H1 (cell line): ENCODE measurements at regions not wholly inside any gene's neighbourhood (a gene's known extent, or its start where the extent isn't known, plus 50 kb on each side); places are given as distances from the start of the nearest gene placed in this dataset.

Source experiments
- CBX8 ChIP-seq: fragments of 300-800, 300-1000 bp; sonication (generic); IDR thresholded peaks from 2 replicates; pipeline ENCODE4 v1.7.1; 2016; ENCODE audit warnings: low read depth, low read length, borderline replicate concordance
- CEBPB ChIP-seq: IDR thresholded peaks from 2 replicates; pipeline ENCODE4 v1.6.1; 2012; ENCODE audit warnings: low read depth, low read length
- CHD1 ChIP-seq: IDR thresholded peaks from 2 replicates; pipeline ENCODE4 v1.6.1; 2012; ENCODE audit warnings: low read depth, low read length, improper control_type of control experiment
- EP300 ChIP-seq, 2 experiments: IDR thresholded peaks; 1 replicate in 1 of 2; 2 replicates in 1 of 2; pipeline ENCODE4 v1.6.1; 2011 to 2012; ENCODE audit warnings: low read depth in 2 of 2, low read length in 2 of 2, mild to moderate bottlenecking in 2 of 2, borderline replicate concordance in 1 of 2, inconsistent platforms in 1 of 2, moderate library complexity in 1 of 2
- GABPA ChIP-seq: IDR thresholded peaks from 2 replicates; pipeline ENCODE4 v1.6.1; 2011; ENCODE audit warnings: mild to moderate bottlenecking, low read length, moderate library complexity, borderline replicate concordance; ENCODE audit not compliant: insufficient read depth
- KDM1A ChIP-seq: fragments of 200-600, 300-600 bp; sonication (generic); IDR thresholded peaks from 2 replicates; pipeline ENCODE4 v1.7.1; 2016; ENCODE audit warnings: mild to moderate bottlenecking, low read length, borderline replicate concordance
- POLR2A ChIP-seq, 2 experiments: IDR thresholded peaks; 1 replicate in 1 of 2; 2 replicates in 1 of 2; pipeline ENCODE4 v1.6.1; 2011; ENCODE audit warnings: low read depth in 2 of 2, low read length in 2 of 2, mild to moderate bottlenecking in 2 of 2; ENCODE audit errors: control extremely low read depth in 1 of 2
- POLR2AphosphoS5 ChIP-seq: IDR thresholded peaks from 2 replicates; pipeline ENCODE4 v1.6.1; 2011; ENCODE audit warnings: low read depth, low read length
- SP1 ChIP-seq: IDR thresholded peaks from 2 replicates; pipeline ENCODE4 v1.6.1; 2011; ENCODE audit warnings: low read depth, low read length
- SUZ12 ChIP-seq: fragments of 200-600 bp; sonication (generic); IDR thresholded peaks from 2 replicates; pipeline ENCODE4 v1.6.1; 2012; ENCODE audit warnings: mild to moderate bottlenecking, inconsistent platforms, low read length, moderate library complexity, mixed read lengths
- TF ChIP-seq, protein P1 (sequence below), 3 experiments: IDR thresholded peaks; 1 replicate in 2 of 3; 2 replicates in 1 of 3; pipeline versions ENCODE4 v1.5.1 to v1.6.1; 2011; ENCODE audit warnings: low read length in 3 of 3, mild to moderate bottlenecking in 3 of 3, inconsistent platforms in 2 of 3, low read depth in 1 of 3, moderate library complexity in 1 of 3; ENCODE audit not compliant: insufficient read depth in 1 of 3; ENCODE audit errors: control extremely low read depth in 1 of 3
- TF ChIP-seq, protein P2 (sequence below): IDR thresholded peaks from 2 replicates; pipeline ENCODE4 v1.6.1; 2011; ENCODE audit warnings: low read length, improper control_type of control experiment
- TF ChIP-seq, protein P3 (sequence below): IDR thresholded peaks from 2 replicates; pipeline ENCODE4 v1.6.1; 2011; ENCODE audit warnings: low read depth, mild to moderate bottlenecking, low read length; ENCODE audit not compliant: insufficient read depth

DNA sequence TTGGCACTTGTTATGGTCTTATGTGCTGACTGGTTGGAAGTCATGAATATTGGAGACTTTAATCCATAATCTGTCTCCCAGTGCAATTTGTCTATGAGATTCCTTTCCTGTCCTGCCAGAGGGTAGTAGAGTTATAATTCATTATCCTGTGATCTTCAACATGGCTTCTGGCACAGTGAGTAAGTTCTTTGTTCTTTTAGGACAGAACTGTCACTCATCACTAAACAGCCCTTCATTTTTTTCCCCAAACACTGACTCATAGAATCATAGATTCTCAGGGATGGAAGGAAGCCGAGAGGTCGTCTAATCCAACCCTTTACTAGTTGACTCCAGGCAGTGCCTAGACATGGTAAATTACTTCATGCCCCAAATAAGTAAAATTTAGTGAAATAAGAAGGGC is 78.4 kb downstream of the LUZP4 start:
- TF ChIP-seq KDM1A: no peak
- TF ChIP-seq, protein P1, sequence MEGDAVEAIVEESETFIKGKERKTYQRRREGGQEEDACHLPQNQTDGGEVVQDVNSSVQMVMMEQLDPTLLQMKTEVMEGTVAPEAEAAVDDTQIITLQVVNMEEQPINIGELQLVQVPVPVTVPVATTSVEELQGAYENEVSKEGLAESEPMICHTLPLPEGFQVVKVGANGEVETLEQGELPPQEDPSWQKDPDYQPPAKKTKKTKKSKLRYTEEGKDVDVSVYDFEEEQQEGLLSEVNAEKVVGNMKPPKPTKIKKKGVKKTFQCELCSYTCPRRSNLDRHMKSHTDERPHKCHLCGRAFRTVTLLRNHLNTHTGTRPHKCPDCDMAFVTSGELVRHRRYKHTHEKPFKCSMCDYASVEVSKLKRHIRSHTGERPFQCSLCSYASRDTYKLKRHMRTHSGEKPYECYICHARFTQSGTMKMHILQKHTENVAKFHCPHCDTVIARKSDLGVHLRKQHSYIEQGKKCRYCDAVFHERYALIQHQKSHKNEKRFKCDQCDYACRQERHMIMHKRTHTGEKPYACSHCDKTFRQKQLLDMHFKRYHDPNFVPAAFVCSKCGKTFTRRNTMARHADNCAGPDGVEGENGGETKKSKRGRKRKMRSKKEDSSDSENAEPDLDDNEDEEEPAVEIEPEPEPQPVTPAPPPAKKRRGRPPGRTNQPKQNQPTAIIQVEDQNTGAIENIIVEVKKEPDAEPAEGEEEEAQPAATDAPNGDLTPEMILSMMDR (IDR thresholded peaks at IDR 0.05; ENCODE audit: control extremely low read depth in 1 of 3, insufficient read depth in 1 of 3, low read depth in 1 of 3, low read length in 3 of 3): no peak
- TF ChIP-seq CEBPB: no peak
- TF ChIP-seq, protein P2, sequence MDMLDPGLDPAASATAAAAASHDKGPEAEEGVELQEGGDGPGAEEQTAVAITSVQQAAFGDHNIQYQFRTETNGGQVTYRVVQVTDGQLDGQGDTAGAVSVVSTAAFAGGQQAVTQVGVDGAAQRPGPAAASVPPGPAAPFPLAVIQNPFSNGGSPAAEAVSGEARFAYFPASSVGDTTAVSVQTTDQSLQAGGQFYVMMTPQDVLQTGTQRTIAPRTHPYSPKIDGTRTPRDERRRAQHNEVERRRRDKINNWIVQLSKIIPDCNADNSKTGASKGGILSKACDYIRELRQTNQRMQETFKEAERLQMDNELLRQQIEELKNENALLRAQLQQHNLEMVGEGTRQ: no peak
- no peak for TF ChIP-seq EP300 (IDR thresholded peaks at IDR 0.05; ENCODE audit: borderline replicate concordance in 1 of 2, low read depth in 2 of 2, low read length in 2 of 2)
- TF ChIP-seq SUZ12: no peak
- no peak for TF ChIP-seq CHD1
- no peak for TF ChIP-seq POLR2A (IDR thresholded peaks at IDR 0.05; ENCODE audit: control extremely low read depth in 1 of 2, low read depth in 2 of 2, low read length in 2 of 2)
- TF ChIP-seq POLR2AphosphoS5: no peak
- no peak for TF ChIP-seq CBX8
- TF ChIP-seq, protein P3, sequence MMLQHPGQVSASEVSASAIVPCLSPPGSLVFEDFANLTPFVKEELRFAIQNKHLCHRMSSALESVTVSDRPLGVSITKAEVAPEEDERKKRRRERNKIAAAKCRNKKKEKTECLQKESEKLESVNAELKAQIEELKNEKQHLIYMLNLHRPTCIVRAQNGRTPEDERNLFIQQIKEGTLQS: no peak
- no peak for TF ChIP-seq GABPA
- no peak for TF ChIP-seq SP1
